OCI-LY7 (cell line): ENCODE measurements at regions not wholly inside any gene's neighbourhood (a gene's known extent, or its start where the extent isn't known, plus 50 kb on each side); places are given as distances from the start of the nearest gene placed in this dataset.
"Not testable (repeated sequence)": the region's sequence is repeated elsewhere in the genome, so short reads cannot be mapped to it uniquely, and the experiment has no call there.

Source experiments
- BruUV-seq: library from RNA; stranded (reverse); fragments of 400-500 nt; replicated peaks from 2 replicates; lab custom pipeline; 2021; lab: Mats Ljungman, UMichigan
- CTCF ChIA-PET: fragments of 300-600 bp; sonication (Branson Sonifier 250); formaldehyde crosslinking; loops from one replicate; lab custom pipeline; 2022; ENCODE audit warnings: antibody characterized with exemption; ENCODE audit not compliant: unreplicated experiment; lab: Charles Lee
- POLR2A ChIA-PET: fragments of 300-600 bp; sonication (Branson Sonifier 250); formaldehyde crosslinking; loops from one replicate; lab custom pipeline; 2022; ENCODE audit warnings: antibody characterized with exemption; lab: Charles Lee
- DNase-seq: peaks from one replicate; pipeline ENCODE4 v3.0.0-alpha.2; 2015; ENCODE audit warnings: low spot score
- H2AFZ ChIP-seq: fragments of 200-600 bp; sonication (generic), shearing (Covaris generic); 2 replicates; pipeline ENCODE4 v1.6.1; 2014; ENCODE audit warnings: mild to moderate bottlenecking, antibody characterized with exemption, low read length, moderate library complexity
- H3K27ac ChIP-seq: fragments of 200-600 bp; sonication (generic); 2 replicates; pipeline ENCODE4 v1.5.1; 2014; ENCODE audit warnings: mixed run types, low read depth, mild to moderate bottlenecking, moderate library complexity, low read length, inconsistent platforms; ENCODE audit not compliant: poor library complexity, severe bottlenecking
- H3K36me3 ChIP-seq: fragments of 200-600 bp; sonication (generic); 2 replicates; pipeline ENCODE4 v1.6.1; 2014; ENCODE audit warnings: mild to moderate bottlenecking, antibody characterized with exemption, low read length, moderate library complexity, mixed read lengths; ENCODE audit not compliant: insufficient read depth
- H3K4me1 ChIP-seq: fragments of 200-600 bp; sonication (generic); 2 replicates; pipeline ENCODE4 v1.5.1; 2014; ENCODE audit warnings: mild to moderate bottlenecking, low read length; ENCODE audit not compliant: insufficient read depth, poor library complexity, severe bottlenecking
- H3K4me2 ChIP-seq: fragments of 200-600 bp; sonication (generic); 2 replicates; pipeline ENCODE4 v1.6.1; 2014; ENCODE audit warnings: mild to moderate bottlenecking, low read length
- H3K4me3 ChIP-seq: fragments of 200-600 bp; sonication (generic); 2 replicates; pipeline ENCODE4 v1.5.1; 2014; ENCODE audit warnings: mild to moderate bottlenecking, low read depth, low read length; ENCODE audit not compliant: poor library complexity, severe bottlenecking
- H3K79me2 ChIP-seq: fragments of 200-600 bp; sonication (generic); 2 replicates; pipeline ENCODE4 v1.6.1; 2016; ENCODE audit warnings: low read depth, mild to moderate bottlenecking, low read length, moderate library complexity, mixed read lengths; ENCODE audit not compliant: insufficient read depth
- H3K9me2 ChIP-seq: fragments of 200-600 bp; sonication (generic); 2 replicates; pipeline ENCODE4 v1.6.1; 2016; ENCODE audit warnings: mild to moderate bottlenecking, low read length, mixed read lengths; ENCODE audit not compliant: insufficient read depth
- H3K9me3 ChIP-seq: fragments of 200-600 bp; sonication (generic); 2 replicates; pipeline ENCODE4 v1.6.1; 2014; ENCODE audit warnings: mild to moderate bottlenecking, mixed run types, low read length, mixed read lengths
- H4K20me1 ChIP-seq: fragments of 200-600 bp; sonication (generic); 2 replicates; pipeline ENCODE4 v1.6.1; 2014; ENCODE audit warnings: mild to moderate bottlenecking, antibody characterized with exemption, low read length, moderate library complexity, mixed read lengths; ENCODE audit not compliant: insufficient read depth
- EZH2phosphoT487 ChIP-seq: fragments of 200-600 bp; sonication (generic); IDR thresholded peaks from 2 replicates; pipeline ENCODE4 v1.6.1; 2018; ENCODE audit warnings: low read depth, borderline replicate concordance, mild to moderate bottlenecking, mixed run types, antibody characterized with exemption, low read length, moderate library complexity, mixed read lengths
- intact Hi-C: fragments of 100-400 bp; cut with micrococcal nuclease; formaldehyde crosslinking; loops from one replicate; pipeline ENCODE4 v1.10.0; 2022; ENCODE audit not compliant: unreplicated experiment
- TF ChIP-seq, protein P1 (sequence below): fragments of 200-600 bp; sonication (generic); conservative IDR thresholded peaks from 2 replicates; pipeline ENCODE4 v1.5.1; 2014; ENCODE audit warnings: mild to moderate bottlenecking, antibody characterized with exemption, low read length, moderate library complexity, mixed read lengths

DNA sequence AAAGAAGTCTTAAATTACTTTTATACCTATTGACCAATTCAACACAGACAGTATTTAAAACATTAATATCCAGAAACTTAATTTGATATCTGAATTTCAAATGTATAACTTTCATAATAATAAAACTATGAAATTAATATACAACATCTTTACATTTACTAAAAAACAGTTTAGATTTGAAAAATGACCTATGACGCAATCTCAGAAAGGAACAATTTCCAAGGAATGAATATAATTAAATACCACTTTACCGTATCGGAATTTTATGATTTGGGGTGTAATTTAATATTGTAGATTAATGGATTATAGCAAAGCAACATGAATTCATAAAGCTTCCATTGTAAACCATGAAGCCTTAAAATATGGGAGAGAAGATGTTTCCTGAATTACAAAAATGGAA is 321.5 kb upstream of the TRPM3 start:
- Histone ChIP-seq H3K27ac (no peak overlapping the region), H3K9me2 (no peaks in the 10 kb centered on the region), H3K4me3 (no peak overlapping the region), H3K9me3 (no peaks in the 10 kb centered on the region), H3K36me3 (no peaks in the 10 kb centered on the region), H4K20me1 (no peaks in the 10 kb centered on the region), H3K4me1 (no peaks in the 10 kb centered on the region), H3K79me2 (no peaks in the 10 kb centered on the region), H3K4me2 (no peak overlapping the region), H2AFZ (no peak overlapping the region)
- BruUV-seq, result no TSS peak
- no peak for DNase-seq
- CTCF ChIA-PET, result no interaction called here
- intact Hi-C loops, result loop anchor here (10.0 kb wide), 1 partner anchor 58 kb away; no protein-coding TSS in a partner anchor
- POLR2A ChIA-PET, result interaction anchor here (0.7 kb wide), 1 partner anchor 311 kb away, joined by 3 read pairs; no protein-coding TSS in a partner anchor
- TF ChIP-seq, protein P1, sequence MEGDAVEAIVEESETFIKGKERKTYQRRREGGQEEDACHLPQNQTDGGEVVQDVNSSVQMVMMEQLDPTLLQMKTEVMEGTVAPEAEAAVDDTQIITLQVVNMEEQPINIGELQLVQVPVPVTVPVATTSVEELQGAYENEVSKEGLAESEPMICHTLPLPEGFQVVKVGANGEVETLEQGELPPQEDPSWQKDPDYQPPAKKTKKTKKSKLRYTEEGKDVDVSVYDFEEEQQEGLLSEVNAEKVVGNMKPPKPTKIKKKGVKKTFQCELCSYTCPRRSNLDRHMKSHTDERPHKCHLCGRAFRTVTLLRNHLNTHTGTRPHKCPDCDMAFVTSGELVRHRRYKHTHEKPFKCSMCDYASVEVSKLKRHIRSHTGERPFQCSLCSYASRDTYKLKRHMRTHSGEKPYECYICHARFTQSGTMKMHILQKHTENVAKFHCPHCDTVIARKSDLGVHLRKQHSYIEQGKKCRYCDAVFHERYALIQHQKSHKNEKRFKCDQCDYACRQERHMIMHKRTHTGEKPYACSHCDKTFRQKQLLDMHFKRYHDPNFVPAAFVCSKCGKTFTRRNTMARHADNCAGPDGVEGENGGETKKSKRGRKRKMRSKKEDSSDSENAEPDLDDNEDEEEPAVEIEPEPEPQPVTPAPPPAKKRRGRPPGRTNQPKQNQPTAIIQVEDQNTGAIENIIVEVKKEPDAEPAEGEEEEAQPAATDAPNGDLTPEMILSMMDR, result no peak
- TF ChIP-seq EZH2phosphoT487, result no peak

DNA sequence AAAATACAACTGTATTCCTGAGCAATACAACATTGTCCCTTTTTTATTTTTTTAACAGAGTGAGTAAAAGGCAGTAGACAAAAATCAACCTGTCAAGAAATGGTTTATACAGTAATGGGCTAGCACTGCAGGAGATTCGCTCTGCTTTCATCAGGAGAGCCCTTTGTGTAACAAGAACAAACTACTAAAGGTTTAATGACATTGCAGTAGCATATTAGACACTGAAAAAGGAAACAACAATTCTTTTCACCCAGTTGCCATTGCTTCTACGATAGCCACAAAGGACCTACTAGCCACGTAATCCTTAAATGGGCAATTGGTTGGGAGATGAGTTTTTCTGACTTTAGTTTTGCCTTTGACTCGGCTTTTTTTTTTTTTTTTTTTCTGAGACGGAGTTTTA is 319.8 kb upstream of the TRPM3 start:
- Histone ChIP-seq H3K4me1 (no peaks in the 10 kb centered on the region), H3K4me3 (no peak overlapping the region), H2AFZ (no peak overlapping the region), H3K9me3 (no peaks in the 10 kb centered on the region), H4K20me1 (no peaks in the 10 kb centered on the region), H3K9me2 (no peaks in the 10 kb centered on the region), H3K27ac (no peak overlapping the region), H3K4me2 (no peak overlapping the region), H3K36me3 (no peaks in the 10 kb centered on the region), H3K79me2 (no peaks in the 10 kb centered on the region)
- no peak for DNase-seq
- TF ChIP-seq, protein P1, result no peak
- TF ChIP-seq EZH2phosphoT487, result no peak
- ChIA-PET POLR2A (no interaction called here), CTCF (no interaction called here)
- no TSS peak for BruUV-seq
- intact Hi-C loops, result loop anchor here (10.0 kb wide), 1 partner anchor 56 kb away; no protein-coding TSS in a partner anchor

DNA sequence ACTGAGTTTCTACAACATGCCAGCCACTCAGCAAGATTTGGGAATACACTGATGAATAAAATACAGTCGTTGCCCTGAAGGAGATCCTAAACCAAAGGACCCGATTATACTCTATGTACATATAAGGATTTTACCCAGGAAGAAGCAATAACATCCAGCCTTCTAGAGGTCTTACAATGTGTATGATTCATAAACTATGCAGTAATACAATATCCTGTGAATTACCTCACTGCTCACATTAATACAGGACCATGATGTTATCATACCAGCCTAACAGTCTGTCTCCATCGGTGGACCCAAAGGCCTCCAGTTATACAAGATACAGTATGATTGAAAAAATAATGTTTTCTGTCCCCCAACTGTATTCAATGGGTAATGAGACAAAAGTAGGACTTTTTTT is 310.5 kb upstream of the TRPM3 start:
- H3K4me2 ChIP-seq, result no peak overlapping the region
- H4K20me1 ChIP-seq, result no peaks in the 10 kb centered on the region
- no peaks in the 10 kb centered on the region for H3K79me2 ChIP-seq
- no peak for TF ChIP-seq EZH2phosphoT487
- TF ChIP-seq, protein P1, result no peak
- no peaks in the 10 kb centered on the region for H3K9me3 ChIP-seq
- intact Hi-C loops, result no loop called here
- H2AFZ ChIP-seq, result no peak overlapping the region
- no peaks in the 10 kb centered on the region for H3K36me3 ChIP-seq
- ChIA-PET POLR2A (interaction anchor here (0.7 kb wide), 1 partner anchor 98 kb away, joined by 5 read pairs; no protein-coding TSS in a partner anchor), CTCF (no interaction called here)
- BruUV-seq, result no TSS peak
- H3K27ac ChIP-seq, result no peak overlapping the region
- no peaks in the 10 kb centered on the region for H3K9me2 ChIP-seq
- no peak overlapping the region for H3K4me3 ChIP-seq
- DNase-seq, result no peak
- H3K4me1 ChIP-seq, result no peaks in the 10 kb centered on the region

DNA sequence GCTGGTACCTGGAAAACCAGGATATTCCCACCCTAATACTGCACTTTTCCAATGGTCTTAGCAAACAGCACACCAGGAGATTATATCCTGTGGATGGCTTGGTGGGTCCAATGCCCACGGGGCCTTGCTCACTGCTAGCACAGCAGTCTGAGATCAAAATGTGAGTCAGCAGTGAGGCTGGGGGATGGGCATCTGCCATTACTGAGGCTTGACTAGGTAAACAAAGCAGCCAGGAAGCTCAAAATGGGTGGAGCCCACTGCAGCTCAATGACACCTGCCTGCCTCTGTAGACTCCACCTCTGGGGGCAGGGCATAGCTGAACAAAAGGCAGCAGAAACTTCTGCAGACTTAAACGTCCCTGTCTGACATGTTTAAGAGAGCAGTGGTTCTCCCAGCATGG is 285.9 kb upstream of the TRPM3 start:
- H3K27ac ChIP-seq, H3K9me3 ChIP-seq, BruUV-seq, H2AFZ ChIP-seq, CTCF ChIA-PET, H3K9me2 ChIP-seq, DNase-seq, H3K4me3 ChIP-seq, intact Hi-C loops, H3K4me2 ChIP-seq, H4K20me1 ChIP-seq, H3K4me1 ChIP-seq, H3K36me3 ChIP-seq, H3K79me2 ChIP-seq: not testable (repeated sequence)
- POLR2A ChIA-PET, result interaction anchor here (0.8 kb wide), 1 partner anchor 9 kb away, joined by 3 read pairs; no protein-coding TSS in a partner anchor
